Mammary epithelial cell (primary cell): ENCODE measurements at regions not wholly inside any gene's neighbourhood (a gene's known extent, or its start where the extent isn't known, plus 50 kb on each side); places are given as distances from the start of the nearest gene placed in this dataset.

ENCODE experiments used
- CTCF ChIP-seq, 2 donors: IDR thresholded peaks in 1 of 2; conservative IDR thresholded peaks in 1 of 2; 2 replicates each; pipeline ENCODE4 v1.5.1; 2011 to 2012; ENCODE audit warnings: inconsistent platforms in 2 of 2, low read length in 2 of 2, mild to moderate bottlenecking in 2 of 2, control low read depth in 1 of 2, low read depth in 1 of 2; ENCODE audit not compliant: insufficient read depth in 1 of 2; ENCODE audit errors: extremely low read depth in 1 of 2
- EZH2 ChIP-seq: IDR thresholded peaks from 2 replicates; pipeline ENCODE4 v1.6.1; 2012; ENCODE audit warnings: low read length, inconsistent platforms, borderline replicate concordance

GRCh38 chrX:15916704-15917084 is 62.1 kb upstream of the AP1S2 start:
- TF ChIP-seq CTCF (conservative IDR thresholded peaks at IDR 0.05 in 1 of 2, IDR thresholded peaks at IDR 0.05 in 1 of 2; ENCODE audit: extremely low read depth in 1 of 2, insufficient read depth in 1 of 2, low read depth in 1 of 2, low read length in 2 of 2) (no peak), EZH2 (no peak)
